CD4-positive, alpha-beta T cell (primary cell): ENCODE measurements at regions not wholly inside any gene's neighbourhood (a gene's known extent, or its start where the extent isn't known, plus 50 kb on each side); places are given as distances from the start of the nearest gene placed in this dataset.

Experiments
- ATAC-seq: fragments of 200-7000 bp; cut with Tn5 transposase; one replicate; pipeline ENCODE4 v1.10.0; 2022; ENCODE audit warnings: mild to moderate bottlenecking; ENCODE audit not compliant: poor library complexity
- CTCF ChIA-PET: fragments of 350-600 bp; sonication (Branson Sonifier 250); formaldehyde crosslinking; loops from one replicate; lab custom pipeline; 2021; ENCODE audit warnings: antibody characterized with exemption, inconsistent platforms; lab: Charles Lee
- POLR2A ChIA-PET: fragments of 350-600 bp; sonication (Branson Sonifier 250); formaldehyde crosslinking; loops from one replicate; lab custom pipeline; 2021; ENCODE audit warnings: antibody characterized with exemption, inconsistent platforms; lab: Charles Lee
- DNase-seq, 14 experiments: peaks; one replicate each; pipeline ENCODE4 v3.0.0-alpha.2; 2013 to 2020; ENCODE audit warnings: mixed read lengths in 2 of 14
- H3K27ac ChIP-seq, 2 donors: one replicate each; pipeline versions ENCODE4 v1.5.1 to v1.7.0; 2013; ENCODE audit warnings: low read length in 2 of 2, low read depth in 1 of 2, mild to moderate bottlenecking in 1 of 2
- H3K27me3 ChIP-seq, 2 experiments: 1 replicate in 1 of 2; 2 replicates in 1 of 2; pipeline versions ENCODE4 v1.6.1 to v1.7.0; 2013; ENCODE audit warnings: low read length in 2 of 2, control low read depth in 1 of 2, mild to moderate bottlenecking in 1 of 2, moderate library complexity in 1 of 2; ENCODE audit not compliant: insufficient read depth in 2 of 2, control insufficient read depth in 1 of 2
- H3K36me3 ChIP-seq: one replicate; pipeline ENCODE4 v1.6.1; 2013; ENCODE audit warnings: low read length, control low read depth; ENCODE audit not compliant: insufficient read depth
- H3K4me1 ChIP-seq: one replicate; pipeline ENCODE4 v1.6.1; 2013; ENCODE audit warnings: low read length, control low read depth; ENCODE audit not compliant: insufficient read depth
- H3K4me3 ChIP-seq: one replicate; pipeline ENCODE4 v1.5.1; 2013; ENCODE audit warnings: mild to moderate bottlenecking, low read length, moderate library complexity
- H3K9me3 ChIP-seq, 2 experiments: 1 replicate in 1 of 2; 2 replicates in 1 of 2; pipeline versions ENCODE4 v1.6.1 to v1.7.0; 2013; ENCODE audit warnings: low read length in 2 of 2, mild to moderate bottlenecking in 2 of 2, control low read depth in 1 of 2, moderate library complexity in 1 of 2; ENCODE audit not compliant: control insufficient read depth in 1 of 2, insufficient read depth in 1 of 2
- H3K27ac Mint-ChIP-seq: one replicate; pipeline ENCODE4 v1.8.0; 2020; ENCODE audit warnings: mixed read lengths
- H3K27me3 Mint-ChIP-seq: one replicate; pipeline ENCODE4 v1.8.0; 2021; ENCODE audit warnings: mixed read lengths
- H3K36me3 Mint-ChIP-seq: one replicate; pipeline ENCODE4 v1.8.0; 2021; ENCODE audit warnings: low read depth, mixed read lengths
- H3K4me1 Mint-ChIP-seq: one replicate; pipeline ENCODE4 v1.8.0; 2021; ENCODE audit warnings: low read depth, mixed read lengths
- H3K4me3 Mint-ChIP-seq: one replicate; pipeline ENCODE4 v1.8.0; 2020; ENCODE audit warnings: mild to moderate bottlenecking, mixed read lengths
- H3K9me3 Mint-ChIP-seq: one replicate; pipeline ENCODE4 v1.8.0; 2020; ENCODE audit warnings: mixed read lengths
- CTCF ChIP-seq: fragments of 200-600 bp; IDR thresholded peaks from one replicate; pipeline ENCODE4 v1.8.0; 2022; ENCODE audit warnings: antibody characterized with exemption, mild to moderate bottlenecking
- intact Hi-C, 2 experiments: fragments of 100-400 bp; cut with DNase I in 1 of 2; cut with micrococcal nuclease in 1 of 2; formaldehyde crosslinking; loops; one replicate each; pipeline versions ENCODE4 v1.15.1 to v1.9.0; 2023 to 2025; cut with DNase I, micrococcal nuclease

- Histone ChIP-seq H3K4me1 (no peaks in the 10 kb centered on the region), H3K9me3 (peaks cover 4% of the 10 kb centered on the region in 2 experiments), H3K27me3 (no peaks in the 10 kb centered on the region), H3K36me3 (no peaks in the 10 kb centered on the region), H3K4me3 (no peak overlapping the region), H3K27ac (no peak overlapping the region)
- TF ChIP-seq CTCF, result no peak
- H3K27ac Mint-ChIP-seq, result no peak overlapping the region
- DNase-seq (no peak), ATAC-seq (no peak)
- CTCF ChIA-PET, result no interaction called here
- H3K4me3 Mint-ChIP-seq, result no peak overlapping the region
- intact Hi-C loops, result no loop called here
- H3K36me3 Mint-ChIP-seq, result no peaks in the 10 kb centered on the region
- POLR2A ChIA-PET, result no interaction called here
- H3K9me3 Mint-ChIP-seq, result peaks cover 15% of the 10 kb centered on the region
- H3K27me3 Mint-ChIP-seq, result no peaks in the 10 kb centered on the region
- H3K4me1 Mint-ChIP-seq, result no peaks in the 10 kb centered on the region
Observed at GRCh38 chr16:60484901-60485300, 1551.3 kb downstream of the CDH8 start.

- H3K27ac Mint-ChIP-seq, result no peak overlapping the region
- H3K27ac ChIP-seq, result no peak overlapping the region
- no peaks in the 10 kb centered on the region for H3K27me3 Mint-ChIP-seq
- H3K36me3 ChIP-seq, result no peaks in the 10 kb centered on the region
- ChIA-PET POLR2A (no interaction called here), CTCF (no interaction called here)
- H3K4me1 ChIP-seq, result no peaks in the 10 kb centered on the region
- intact Hi-C loops, result no loop called here
- H3K9me3 Mint-ChIP-seq, result peaks cover 7% of the 10 kb centered on the region
- H3K4me3 Mint-ChIP-seq, result no peak overlapping the region
- ATAC-seq (no peak), DNase-seq (no peak)
- H3K36me3 Mint-ChIP-seq, result no peaks in the 10 kb centered on the region
- H3K9me3 ChIP-seq, result peaks cover 4% of the 10 kb centered on the region in 2 experiments
- no peaks in the 10 kb centered on the region for H3K4me1 Mint-ChIP-seq
- no peaks in the 10 kb centered on the region for H3K27me3 ChIP-seq
- no peak overlapping the region for H3K4me3 ChIP-seq
- TF ChIP-seq CTCF, result no peak
Observed at GRCh38 chr16:60481591-60481990, 1554.6 kb downstream of the CDH8 start.

GRCh38 chr16:60478810-60479209, 1557.4 kb downstream of the CDH8 start:
- CTCF ChIA-PET, result no interaction called here
- no peaks in the 10 kb centered on the region for H3K36me3 Mint-ChIP-seq
- H3K27ac Mint-ChIP-seq, result no peak overlapping the region

More at GRCh38 chr16:60478810-60479209, 1557.4 kb downstream of the CDH8 start:
- Histone ChIP-seq H3K27ac (no peak overlapping the region), H3K36me3 (no peaks in the 10 kb centered on the region), H3K4me1 (no peaks in the 10 kb centered on the region), H3K4me3 (no peak overlapping the region), H3K27me3 (no peaks in the 10 kb centered on the region), H3K9me3 (peaks cover 2 to 6% of the 10 kb centered on the region in 2 experiments)
- DNase-seq (no peak), ATAC-seq (no peak)
- Mint-ChIP-seq H3K4me1 (no peaks in the 10 kb centered on the region), H3K4me3 (no peak overlapping the region), H3K9me3 (peaks cover 8% of the 10 kb centered on the region), H3K27me3 (no peaks in the 10 kb centered on the region)
- POLR2A ChIA-PET, result no interaction called here
- intact Hi-C loops, result no loop called here
- TF ChIP-seq CTCF, result no peak
